GM19397 (cell line): ENCODE measurements at regions not wholly inside any gene's neighbourhood (a gene's known extent, or its start where the extent isn't known, plus 50 kb on each side); places are given as distances from the start of the nearest gene placed in this dataset.

Experiments used
- ATAC-seq: cut with Tn5 transposase; IDR thresholded peaks from one replicate; pipeline ENCODE4 v1.9.1; 2021; ENCODE audit warnings: mild to moderate bottlenecking, moderate library complexity; ENCODE audit not compliant: unreplicated experiment

- no peak for ATAC-seq
These were observed 143.7 kb upstream of the HABP2 start for GRCh38 chr10:113409175-113409574.

- no peak for ATAC-seq
These were observed 142.2 kb upstream of the HABP2 start for GRCh38 chr10:113410618-113411017.

GRCh38 chr10:113411456-113411855 lies 141.4 kb upstream of the HABP2 start:
- no peak for ATAC-seq

GRCh38 chr10:113412161-113412560 lies 140.7 kb upstream of the HABP2 start:
- ATAC-seq: no peak

- ATAC-seq: no peak
These were observed 138.3 kb upstream of the HABP2 start for GRCh38 chr10:113414543-113414942.

GRCh38 chr10:113415246-113415645 lies 137.6 kb upstream of the HABP2 start:
- no peak for ATAC-seq

- ATAC-seq: no peak
These were observed 132.7 kb upstream of the HABP2 start for GRCh38 chr10:113420057-113420732.

GRCh38 chr10:113420733-113421675 lies 131.8 kb upstream of the HABP2 start:
- no peak for ATAC-seq

GRCh38 chr10:113422371-113422770 lies 130.5 kb upstream of the HABP2 start:
- ATAC-seq: no peak

- no peak for ATAC-seq
These were observed 128.7 kb upstream of the HABP2 start for GRCh38 chr10:113423981-113424721.

GRCh38 chr10:113425008-113425407 lies 127.8 kb upstream of the HABP2 start:
- ATAC-seq: no peak

- no peak for ATAC-seq
These were observed 127.3 kb upstream of the HABP2 start for GRCh38 chr10:113425541-113425951.

- ATAC-seq: no peak
These were observed 126.5 kb upstream of the HABP2 start for GRCh38 chr10:113426181-113426877.

GRCh38 chr10:113427236-113427735 lies 125.6 kb upstream of the HABP2 start:
- ATAC-seq: no peak

GRCh38 chr10:113427811-113428558 lies 124.9 kb upstream of the HABP2 start:
- ATAC-seq: no peak

GRCh38 chr10:113430634-113431397 lies 122.0 kb upstream of the HABP2 start:
- ATAC-seq: no peak

- ATAC-seq: no peak
These were observed 121.3 kb upstream of the HABP2 start for GRCh38 chr10:113431398-113432160.

- no peak for ATAC-seq
These were observed 119.1 kb upstream of the HABP2 start for GRCh38 chr10:113433711-113434110.
